T-helper 1 cell (primary cell): ENCODE measurements at regions not wholly inside any gene's neighbourhood (a gene's known extent, or its start where the extent isn't known, plus 50 kb on each side); places are given as distances from the start of the nearest gene placed in this dataset.
"Not testable (repeated sequence)": the region's sequence is repeated elsewhere in the genome, so short reads cannot be mapped to it uniquely, and the experiment has no call there.

Experiments used
- DNase-seq, 5 donors: peaks; one replicate each; pipeline ENCODE4 v3.0.0-alpha.2; 2012 to 2020

DNA sequence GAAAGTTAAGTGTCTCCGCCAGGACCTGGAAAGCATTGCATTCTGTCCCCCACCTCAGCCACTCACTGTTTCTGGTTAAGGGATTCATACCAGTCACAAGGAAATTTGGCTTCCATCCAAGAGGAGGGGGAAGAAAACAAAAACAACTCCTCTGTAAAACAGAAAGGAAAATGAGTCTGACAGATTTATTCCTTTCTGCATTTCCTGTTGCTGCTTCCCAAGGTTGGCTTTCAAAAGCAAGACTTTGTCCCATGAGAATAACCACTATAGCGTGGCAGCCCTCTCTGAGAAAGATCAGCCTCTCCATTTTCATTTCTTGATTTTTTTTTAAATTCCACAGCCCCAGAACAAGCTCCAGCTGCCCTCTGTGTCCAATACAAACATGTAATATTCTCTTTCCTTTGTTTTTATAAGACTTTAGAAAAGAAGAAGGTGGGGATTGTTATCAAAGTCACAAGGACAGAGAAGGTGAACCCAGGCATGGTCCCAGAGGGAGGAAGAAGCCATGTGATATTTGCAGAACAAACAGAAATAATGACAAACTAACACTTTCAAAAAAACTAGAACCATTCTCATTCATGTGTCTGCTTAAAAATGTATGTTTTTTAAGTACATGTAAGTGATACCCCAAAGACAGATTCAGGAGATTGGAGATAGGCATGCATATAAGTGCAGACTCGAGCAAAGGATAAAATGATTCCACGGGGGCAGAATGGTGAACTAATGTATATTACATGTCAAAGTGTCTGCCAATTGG lies 90.7 kb upstream of the DCLK2 start:
- DNase-seq = no peak

DNA sequence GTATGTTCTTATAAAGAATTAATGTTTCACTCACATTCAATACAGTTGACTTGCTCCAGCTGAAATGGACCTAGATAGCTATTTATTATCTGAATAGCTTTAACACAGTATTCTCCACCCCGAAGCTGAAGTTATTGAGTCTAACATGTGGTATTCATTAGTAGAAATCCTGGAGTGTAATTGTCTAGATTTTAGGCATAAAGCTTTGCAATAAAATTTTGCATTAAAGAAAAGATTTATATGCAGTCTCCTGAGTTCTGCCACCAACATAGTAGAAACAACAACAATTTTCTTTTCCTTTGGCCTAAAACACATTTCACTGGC lies 90.2 kb upstream of the DCLK2 start:
- DNase-seq = no peak

DNA sequence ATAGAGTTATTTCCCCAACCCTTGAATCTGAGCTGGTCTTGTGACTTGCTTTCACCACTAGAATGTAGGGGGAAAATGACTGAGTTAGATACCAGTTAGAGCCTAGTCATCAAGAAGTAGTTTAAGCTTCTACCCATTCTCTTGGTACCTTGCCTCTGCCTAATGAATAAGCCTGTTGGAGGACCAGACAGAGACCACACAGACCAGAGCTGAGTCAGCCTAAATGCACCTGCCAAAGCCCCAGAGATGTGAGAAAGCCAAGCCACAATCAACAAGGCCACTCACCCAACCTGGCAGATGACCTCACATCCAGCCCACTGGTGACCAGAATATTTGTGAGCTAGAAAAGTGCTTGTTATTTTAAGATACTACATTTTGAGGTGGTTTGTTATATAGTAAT lies 85.2 kb upstream of the DCLK2 start:
- DNase-seq = no peak

DNA sequence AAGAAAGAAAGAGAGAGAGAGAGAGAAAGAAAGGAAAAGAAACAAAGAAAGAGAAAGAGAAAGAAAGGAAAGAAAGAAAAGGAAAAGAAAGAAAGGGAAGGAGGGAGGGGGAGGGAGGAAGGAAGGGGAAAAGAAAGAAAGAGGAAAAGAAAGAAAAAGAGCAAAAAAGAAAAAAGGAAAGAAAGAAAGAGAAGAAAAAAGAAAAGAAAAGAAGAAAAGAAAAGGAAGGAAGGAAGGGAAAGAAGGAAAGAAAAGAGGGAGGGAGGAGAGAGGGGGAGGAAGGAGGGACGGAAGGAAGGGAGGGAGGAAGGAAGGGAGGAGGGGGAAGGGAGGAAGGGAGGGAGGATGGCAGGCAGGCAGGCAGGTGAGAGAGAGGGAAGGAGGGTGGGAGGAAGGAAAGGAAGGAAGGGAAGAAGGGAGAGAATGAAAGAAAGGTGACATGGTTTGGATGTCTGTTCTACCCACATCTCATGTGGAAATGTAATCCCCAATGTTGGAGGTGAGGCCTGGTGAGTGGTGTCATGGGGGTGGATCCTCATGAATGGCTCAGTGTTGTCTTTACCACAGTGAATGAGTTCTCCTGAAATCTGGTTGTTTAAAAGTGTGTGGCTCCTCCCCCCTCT lies 83.0 kb upstream of the DCLK2 start:
- DNase-seq = no peak

DNA sequence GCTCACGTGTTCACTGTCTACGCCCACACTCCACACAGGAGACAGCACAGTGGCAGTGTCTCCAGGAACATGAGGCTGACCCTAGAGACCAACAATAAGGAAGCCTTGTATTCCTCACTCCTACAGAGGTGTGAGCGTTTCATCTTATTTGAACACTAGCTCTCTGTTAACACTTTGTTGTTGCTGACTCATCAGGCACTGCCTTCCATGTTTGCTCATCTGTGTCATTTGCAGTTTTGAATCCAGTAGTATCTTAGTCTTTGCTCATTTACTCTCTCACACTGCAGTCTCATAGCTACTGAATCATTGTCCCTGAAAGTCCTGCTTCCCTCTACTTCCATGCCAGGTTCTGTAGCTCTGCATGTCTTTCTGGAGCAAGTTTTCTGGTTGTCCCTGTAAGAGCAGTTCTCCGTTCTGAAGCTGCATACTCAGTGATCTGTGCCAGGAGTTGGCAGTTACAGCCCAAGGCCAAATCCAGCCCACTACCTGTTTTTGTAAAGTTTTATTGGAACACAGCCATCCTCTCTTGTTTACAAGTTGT lies 80.3 kb upstream of the DCLK2 start:
- DNase-seq = peak in 1 of 5 donors; percentile 20

DNA sequence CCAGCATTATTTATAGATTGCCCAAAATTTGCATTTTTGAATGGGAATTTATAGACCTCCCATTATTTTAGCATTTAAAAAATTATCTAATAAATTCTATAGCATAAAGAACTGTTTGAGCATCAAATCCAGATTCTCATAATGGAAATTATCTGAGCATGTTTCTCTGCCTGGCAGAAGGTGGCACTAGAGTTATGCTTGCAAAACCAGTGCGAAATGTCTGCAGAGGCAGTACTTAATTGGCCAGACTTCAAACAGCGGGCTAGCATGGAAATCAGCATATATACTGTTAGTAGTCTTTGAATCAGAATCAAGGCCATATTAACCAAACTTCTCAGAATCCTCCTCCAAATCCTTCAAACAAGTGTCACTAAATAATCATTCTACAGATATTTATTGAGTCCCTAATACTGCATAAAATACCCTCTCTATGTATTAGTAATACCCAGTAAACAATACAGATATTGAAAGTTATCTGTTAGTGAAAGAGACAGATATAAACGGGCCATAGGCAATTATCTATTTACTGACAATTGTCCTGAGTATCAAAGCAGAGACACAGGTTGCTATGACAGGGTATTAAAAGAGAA lies 78.7 kb upstream of the DCLK2 start:
- DNase-seq = peak in 1 of 5 donors; percentile 14

DNA sequence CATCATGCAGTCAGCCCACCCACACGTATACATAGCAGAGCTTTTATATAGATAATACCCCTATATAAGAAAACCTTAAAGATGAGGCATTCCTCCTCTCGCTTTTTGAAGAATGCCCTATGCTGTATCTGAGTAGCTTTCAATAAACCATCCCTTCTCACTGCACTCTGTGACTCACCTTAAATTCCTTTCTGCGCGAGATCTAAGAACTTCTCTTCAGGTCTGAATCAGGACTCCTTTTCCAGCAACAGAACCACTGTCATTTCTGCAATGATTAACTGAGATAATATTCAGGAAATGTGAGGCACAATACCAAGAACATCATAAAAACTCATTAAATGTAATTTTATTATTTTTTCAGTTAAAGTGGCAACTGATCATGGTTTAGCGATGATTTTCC lies 76.4 kb upstream of the DCLK2 start:
- no peak for DNase-seq

DNA sequence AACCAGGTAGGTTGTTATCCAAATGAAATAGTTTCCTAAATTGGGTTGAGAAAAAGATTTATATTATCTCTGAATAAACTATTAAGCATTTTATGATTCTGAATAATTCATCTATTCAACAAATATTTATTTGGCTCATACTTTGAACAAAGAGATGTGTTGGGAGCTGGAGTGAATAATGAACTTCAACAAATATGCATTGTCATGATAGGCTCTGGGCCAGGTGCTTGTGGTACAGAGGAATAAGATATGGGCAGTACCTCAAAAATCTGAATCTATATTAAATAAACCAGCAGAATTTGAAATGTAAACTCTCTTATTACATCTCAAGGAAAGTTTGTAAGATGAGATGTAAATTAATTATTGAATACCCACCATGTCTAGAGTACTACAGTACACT lies 75.7 kb upstream of the DCLK2 start:
- DNase-seq = no peak

DNA sequence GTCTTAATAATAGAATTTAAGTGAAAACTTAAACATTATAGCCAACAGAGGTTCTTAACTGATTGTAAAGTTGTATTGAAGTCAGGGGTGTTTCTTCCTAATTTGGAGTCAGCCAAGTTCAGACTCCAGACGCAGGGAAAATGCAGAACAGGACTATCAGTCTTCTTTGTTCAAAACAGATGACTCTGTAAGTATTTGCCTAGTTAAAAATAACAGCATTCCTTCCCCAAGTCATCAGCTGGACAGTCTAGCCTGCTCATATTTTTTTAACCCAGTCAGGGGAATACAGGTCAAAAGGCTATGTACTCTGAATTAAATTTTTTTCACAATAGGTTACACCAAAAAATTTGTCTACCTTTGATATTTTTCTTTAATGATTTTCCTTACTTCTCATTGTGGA lies 73.8 kb upstream of the DCLK2 start:
- no peak for DNase-seq

DNA sequence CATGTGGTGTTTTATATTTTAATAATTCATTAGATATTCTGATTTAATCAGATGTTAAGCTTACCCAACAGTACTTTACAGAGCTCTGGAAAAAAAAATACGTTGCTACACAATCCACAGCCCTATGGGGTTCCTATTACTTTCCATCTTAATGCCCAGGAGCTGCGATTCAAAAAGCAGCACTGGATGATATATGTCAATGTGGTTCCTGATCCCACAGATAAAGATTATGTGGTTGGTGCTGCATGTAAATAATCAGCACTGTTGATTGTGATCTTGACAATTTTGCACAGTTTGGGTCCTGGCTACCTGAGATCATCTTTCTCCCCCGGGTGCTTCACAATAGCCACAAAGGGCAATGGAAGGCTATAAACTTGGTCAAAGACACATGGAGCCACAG lies 72.7 kb upstream of the DCLK2 start:
- DNase-seq = no peak

DNA sequence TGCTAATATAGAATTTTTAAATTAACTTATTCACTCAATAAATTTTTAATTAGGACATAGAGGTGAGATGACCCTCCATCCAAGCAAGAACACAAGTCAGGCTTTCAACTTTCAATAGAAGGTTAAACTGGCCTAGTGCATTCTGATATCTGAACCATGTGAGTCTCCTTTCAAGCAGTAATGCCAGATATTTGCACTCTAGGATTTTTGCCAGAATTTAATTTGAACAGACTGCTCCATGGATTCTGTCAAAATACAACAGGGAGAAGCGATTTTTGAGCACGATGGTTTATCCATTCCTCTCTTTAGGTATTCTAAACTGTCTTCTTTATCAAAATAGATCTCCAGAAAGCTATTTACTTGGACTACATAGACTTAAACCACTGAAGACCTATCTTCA lies 72.0 kb upstream of the DCLK2 start:
- DNase-seq = no peak

DNA sequence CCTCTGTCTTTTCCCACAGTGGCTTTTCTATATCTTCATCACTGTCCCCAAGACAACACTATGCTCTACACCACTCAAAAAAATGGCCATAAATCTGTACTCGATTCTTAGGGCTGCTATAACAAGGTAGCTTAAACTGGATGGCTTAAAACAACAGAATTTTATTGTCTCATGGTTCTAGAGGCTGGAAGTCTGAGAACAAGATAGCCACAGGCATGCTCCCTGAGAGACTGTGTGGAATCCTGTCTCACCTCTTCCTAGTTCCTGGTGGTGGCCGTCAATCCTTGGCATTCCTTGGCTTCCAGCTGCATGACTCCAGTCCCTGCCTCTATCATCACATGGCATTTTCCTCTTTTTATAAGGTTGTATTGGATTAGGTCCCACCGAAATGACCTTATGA lies 70.7 kb upstream of the DCLK2 start:
- no peak for DNase-seq

DNA sequence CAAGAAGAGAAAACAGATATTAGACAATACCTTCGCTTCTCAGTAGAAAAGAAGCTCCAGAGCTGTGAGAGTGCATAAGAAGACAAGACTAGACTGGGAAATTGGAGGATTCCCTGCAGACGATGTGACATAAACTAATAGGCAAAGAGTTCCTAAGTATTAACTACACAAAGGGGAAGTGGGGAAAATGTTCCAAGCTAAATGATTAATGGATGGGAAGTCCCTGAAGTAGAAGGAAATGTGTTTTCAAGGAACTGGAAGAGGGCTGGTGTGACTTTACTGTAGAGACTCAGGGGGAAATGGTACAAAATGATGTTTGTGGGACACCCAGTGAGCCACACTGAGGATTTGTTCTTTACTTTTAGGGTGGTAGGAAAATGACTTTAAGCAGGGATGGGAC lies 69.7 kb upstream of the DCLK2 start:
- DNase-seq = no peak

DNA sequence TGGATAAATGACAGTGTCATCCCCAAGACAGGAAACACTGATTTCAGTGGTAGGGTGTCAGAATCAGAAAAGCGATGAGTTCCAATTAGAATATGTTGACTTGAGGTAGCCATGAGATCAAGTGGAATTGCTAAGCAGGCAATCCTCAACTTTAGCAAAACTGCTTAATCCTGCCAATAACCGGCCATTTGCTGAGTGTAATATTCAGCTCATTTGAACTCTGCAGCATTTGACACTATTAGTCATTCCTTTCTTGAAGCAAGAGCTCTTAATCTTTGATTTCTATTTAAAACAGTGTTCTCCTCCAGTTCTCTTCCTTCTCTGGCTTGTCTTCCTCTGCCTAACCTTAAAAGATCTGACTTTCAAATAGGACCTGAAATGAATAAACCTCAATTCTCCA lies 68.7 kb upstream of the DCLK2 start:
- DNase-seq = no peak

DNA sequence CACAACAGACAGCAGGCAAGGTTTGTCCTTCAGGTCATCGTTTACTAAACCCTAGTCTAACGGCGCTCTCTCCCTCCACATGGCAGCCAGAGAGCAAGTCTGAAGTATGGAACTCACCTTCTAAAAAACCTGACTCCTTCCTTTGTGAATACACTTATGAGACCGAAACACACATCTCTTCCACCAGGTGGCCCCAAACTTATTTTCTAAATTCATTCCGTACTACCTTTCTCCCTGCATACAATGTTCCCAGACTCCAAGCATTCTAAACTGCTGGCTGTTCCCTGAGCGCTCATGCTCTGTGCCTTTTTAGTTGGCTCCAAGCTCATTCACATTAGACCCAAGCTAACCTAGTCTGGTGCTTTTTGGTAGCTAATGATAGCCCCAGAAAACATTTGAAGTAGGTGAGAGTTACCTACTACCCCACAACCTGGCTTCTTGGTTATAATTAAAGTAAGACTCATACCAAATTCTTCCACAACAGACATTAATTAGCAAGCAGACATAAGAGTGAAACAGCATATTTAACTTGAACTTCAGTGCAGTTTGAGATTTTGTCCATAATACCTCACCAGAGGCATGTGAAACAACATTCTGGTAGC lies 67.6 kb upstream of the DCLK2 start:
- DNase-seq = peak in 1 of 5 donors; percentile 2

DNA sequence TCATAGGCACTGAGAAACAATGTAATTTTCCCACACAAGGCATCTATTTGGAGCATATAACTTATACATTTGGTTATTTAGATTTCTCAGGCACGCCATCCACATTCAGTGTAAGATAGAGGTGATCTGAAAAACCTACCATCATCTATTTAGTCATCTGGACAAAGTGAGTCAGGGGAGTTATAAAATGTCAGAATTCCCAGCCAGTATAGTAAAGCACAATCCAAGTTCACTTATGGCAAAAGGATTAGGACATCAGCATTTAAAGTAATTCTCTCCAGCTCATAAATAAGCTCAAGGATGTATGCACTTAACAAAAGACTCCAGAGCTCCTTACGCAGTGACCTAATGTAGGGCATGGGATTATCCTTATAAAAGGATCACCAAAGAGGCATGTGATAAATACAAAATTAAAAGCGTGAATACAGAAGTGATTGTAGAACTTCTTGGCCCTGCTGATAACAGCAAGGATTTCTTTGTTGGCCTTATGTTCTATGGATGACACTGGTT lies 65.3 kb upstream of the DCLK2 start:
- DNase-seq = no peak

DNA sequence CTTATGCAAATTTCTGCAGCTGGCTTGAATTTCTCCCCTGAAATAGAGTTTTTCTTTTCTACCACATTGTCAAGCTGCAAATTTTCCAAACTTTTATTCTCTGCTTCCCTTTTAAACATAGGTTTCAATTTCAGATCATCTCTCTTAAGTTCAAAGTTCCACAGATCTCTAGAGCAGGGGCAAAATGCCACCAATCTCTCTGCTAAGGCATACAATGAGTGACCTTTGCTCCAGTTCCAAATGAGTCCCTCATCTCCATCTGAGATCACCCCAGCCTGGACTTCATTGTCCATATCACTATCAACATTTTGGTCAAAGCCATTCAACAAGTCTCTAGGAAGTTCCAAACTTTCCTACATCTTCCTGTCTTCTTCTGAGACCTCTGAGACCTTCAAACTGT lies 62.3 kb upstream of the DCLK2 start:
- not testable (repeated sequence) for DNase-seq

DNA sequence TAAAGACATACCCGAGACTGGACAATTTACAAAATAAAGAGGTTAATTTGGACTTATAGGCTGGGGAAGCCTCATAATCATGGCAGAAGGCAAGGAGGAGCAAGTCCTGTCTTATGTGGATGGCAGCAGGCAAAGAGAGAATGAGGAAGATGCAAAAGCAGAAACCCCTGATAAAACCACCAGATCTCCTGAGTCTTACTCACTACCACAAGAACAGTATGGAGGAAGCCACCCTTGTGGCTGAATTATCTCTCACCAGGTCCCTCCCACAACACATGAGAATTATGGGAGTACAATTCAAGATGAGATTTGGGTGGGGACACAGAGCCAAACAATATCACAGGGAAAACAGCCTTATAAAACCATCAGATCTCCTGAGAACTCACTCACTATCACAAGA lies 61.6 kb upstream of the DCLK2 start:
- DNase-seq = not testable (repeated sequence)

DNA sequence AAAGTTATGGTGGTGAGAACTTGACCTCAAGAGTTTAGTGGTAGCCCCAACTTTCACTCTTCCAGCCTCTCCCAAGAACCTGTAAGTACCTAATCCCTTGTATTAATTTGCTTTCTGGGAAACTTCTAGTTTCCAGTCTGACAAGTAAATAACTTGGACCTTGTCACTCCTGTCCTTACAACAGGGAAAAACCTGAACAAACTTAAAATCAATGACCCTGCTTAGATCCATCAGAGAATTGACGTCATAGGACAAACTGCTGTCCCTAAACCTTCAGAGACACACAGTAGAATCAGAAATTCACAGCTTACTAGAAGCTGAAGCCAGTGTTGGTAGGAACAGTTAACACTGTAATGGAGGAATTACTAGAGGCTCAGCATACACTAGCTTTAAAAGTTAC lies 60.0 kb upstream of the DCLK2 start:
- DNase-seq = no peak

DNA sequence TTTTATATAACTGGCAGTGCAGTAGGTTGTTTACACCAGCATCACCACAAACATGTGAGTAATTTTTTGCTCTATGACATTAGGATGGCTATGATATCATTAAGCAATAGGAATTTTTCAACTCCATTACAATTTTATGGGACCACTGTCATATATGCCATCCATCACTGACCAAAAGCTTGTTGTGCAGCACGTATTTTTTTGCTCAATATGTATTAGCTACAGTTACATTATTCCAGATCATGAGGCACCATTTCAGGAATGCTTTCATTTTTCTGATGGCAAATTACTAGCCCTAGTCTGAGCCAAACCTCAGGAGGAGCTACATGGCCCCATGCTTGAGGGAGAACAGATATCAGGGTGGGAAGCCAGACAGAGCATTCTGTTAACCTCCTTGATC lies 56.8 kb upstream of the DCLK2 start:
- DNase-seq = no peak

DNA sequence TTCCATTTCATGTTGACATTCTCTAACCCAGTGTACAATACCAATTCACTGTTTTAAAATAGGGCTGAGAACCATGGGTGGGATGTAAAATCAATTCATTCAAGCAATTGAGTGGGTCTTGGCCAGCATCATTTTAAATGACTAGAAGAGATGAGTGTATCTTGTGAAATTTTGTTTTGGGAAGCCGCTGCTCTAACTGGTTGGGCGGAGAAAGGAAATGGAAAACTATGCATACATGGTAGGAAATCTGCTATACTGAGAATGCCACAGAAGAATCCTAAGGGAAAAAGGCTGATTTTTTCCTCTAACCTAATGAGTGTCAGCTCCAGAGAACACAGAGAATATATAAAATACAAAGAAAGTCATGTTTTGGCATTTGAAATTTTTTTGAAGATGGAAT lies 54.8 kb upstream of the DCLK2 start:
- no peak for DNase-seq

DNA sequence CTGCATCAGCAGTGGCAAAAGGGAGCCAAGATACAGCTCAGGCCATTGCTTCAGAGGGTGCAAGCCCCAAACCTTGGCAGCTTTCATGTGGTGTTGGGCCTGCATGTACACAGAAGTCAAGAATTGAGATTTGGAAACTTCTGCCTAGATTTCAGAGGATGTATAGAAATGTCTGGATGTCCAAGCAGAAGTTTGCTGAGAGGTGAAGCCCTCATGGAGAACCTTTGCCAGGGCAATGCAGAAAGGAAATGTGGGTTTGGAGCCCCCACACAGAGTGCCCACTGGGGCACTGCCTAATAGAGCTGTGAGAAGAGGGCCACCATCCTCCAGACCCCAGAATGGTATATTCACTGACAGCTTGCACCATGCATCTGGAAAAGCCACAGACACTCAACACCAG lies 51.3 kb upstream of the DCLK2 start:
- DNase-seq = not testable (repeated sequence)
